ENCODE measurements at regions not wholly inside any gene's neighbourhood (a gene's known extent, or its start where the extent isn't known, plus 50 kb on each side); places are given as distances from the start of the nearest gene placed in this dataset.

DNA sequence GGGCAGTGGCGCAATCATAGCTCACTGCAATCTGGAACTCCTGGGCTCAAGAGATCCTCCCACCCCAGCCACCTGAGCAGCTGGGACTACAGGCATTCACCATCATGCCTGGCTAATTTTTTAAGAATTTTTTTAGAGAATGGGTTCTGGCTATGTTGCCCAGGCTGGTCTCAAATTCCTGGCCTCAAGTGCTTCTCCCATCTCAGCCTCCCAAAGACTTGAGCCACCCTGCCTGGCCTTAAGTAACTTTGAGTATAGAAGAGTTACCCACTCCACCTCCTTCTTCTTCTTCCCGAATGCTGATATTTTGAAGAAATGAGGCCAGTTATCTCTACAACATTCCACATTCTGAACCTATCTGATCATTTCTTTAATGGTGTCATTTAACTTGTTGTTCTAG lies 72.4 kb upstream of the WWC2 start:
- in situ Hi-C loops (cut with HindIII; ENCODE audit: low sequenced_read_pairs): no loop called here
- TF ChIP-seq, protein P1, sequence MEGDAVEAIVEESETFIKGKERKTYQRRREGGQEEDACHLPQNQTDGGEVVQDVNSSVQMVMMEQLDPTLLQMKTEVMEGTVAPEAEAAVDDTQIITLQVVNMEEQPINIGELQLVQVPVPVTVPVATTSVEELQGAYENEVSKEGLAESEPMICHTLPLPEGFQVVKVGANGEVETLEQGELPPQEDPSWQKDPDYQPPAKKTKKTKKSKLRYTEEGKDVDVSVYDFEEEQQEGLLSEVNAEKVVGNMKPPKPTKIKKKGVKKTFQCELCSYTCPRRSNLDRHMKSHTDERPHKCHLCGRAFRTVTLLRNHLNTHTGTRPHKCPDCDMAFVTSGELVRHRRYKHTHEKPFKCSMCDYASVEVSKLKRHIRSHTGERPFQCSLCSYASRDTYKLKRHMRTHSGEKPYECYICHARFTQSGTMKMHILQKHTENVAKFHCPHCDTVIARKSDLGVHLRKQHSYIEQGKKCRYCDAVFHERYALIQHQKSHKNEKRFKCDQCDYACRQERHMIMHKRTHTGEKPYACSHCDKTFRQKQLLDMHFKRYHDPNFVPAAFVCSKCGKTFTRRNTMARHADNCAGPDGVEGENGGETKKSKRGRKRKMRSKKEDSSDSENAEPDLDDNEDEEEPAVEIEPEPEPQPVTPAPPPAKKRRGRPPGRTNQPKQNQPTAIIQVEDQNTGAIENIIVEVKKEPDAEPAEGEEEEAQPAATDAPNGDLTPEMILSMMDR (IDR thresholded peaks at IDR 0.05; ENCODE audit: low read depth, low read length, missing control alignments): no peak
- DNase-seq (ENCODE audit: low read depth): no peak
- H3K4me3 ChIP-seq (ENCODE audit: low read depth, low read length): no peak overlapping the region

DNA sequence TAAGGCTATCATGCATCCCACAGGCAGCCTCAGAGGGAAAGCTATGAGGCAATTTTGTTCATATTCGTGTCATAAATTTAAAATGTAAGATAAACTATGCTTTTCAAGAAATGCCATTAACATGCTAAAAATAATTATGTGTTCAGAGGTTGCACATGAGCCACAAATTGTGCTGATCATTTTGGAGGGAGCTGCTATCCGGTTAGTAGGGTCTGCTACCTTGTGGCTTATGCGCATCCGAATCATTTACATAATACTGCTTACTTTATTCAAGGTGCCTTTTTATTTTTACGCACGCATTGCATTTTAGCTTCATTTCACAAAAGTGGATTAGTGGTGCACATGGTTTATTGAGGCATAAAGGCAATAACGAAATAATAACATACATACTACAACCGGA lies 76.4 kb upstream of the WWC2 start:
- no peak for DNase-seq (ENCODE audit: low read depth)
- TF ChIP-seq, protein P1 (IDR thresholded peaks at IDR 0.05; ENCODE audit: low read depth, low read length, missing control alignments): no peak
- in situ Hi-C loops (cut with HindIII; ENCODE audit: low sequenced_read_pairs): no loop called here
- no peak overlapping the region for H3K4me3 ChIP-seq (ENCODE audit: low read depth, low read length)

GRCh38 chr4:183017962-183018361 lies 81.1 kb upstream of the WWC2 start:
- DNase-seq (ENCODE audit: low read depth): no peak
- TF ChIP-seq, protein P1 (IDR thresholded peaks at IDR 0.05; ENCODE audit: low read depth, low read length, missing control alignments): no peak
- in situ Hi-C loops (cut with HindIII; ENCODE audit: low sequenced_read_pairs): no loop called here
- no peak overlapping the region for H3K4me3 ChIP-seq (ENCODE audit: low read depth, low read length)

GRCh38 chr4:183014361-183015084 lies 84.5 kb upstream of the WWC2 start:
- in situ Hi-C loops (cut with HindIII; ENCODE audit: low sequenced_read_pairs): no loop called here
- no peak overlapping the region for H3K4me3 ChIP-seq (ENCODE audit: low read depth, low read length)
- no peak for DNase-seq (ENCODE audit: low read depth)
- TF ChIP-seq, protein P1 (IDR thresholded peaks at IDR 0.05; ENCODE audit: low read depth, low read length, missing control alignments): no peak

- no peak for DNase-seq (ENCODE audit: low read depth)
- in situ Hi-C loops (cut with HindIII; ENCODE audit: low sequenced_read_pairs): no loop called here
- no peak overlapping the region for H3K4me3 ChIP-seq (ENCODE audit: low read depth, low read length)
- TF ChIP-seq, protein P1 (IDR thresholded peaks at IDR 0.05; ENCODE audit: low read depth, low read length, missing control alignments): no peak
Measured at GRCh38 chr4:183013730-183014002, 85.4 kb upstream of the WWC2 start.

DNA sequence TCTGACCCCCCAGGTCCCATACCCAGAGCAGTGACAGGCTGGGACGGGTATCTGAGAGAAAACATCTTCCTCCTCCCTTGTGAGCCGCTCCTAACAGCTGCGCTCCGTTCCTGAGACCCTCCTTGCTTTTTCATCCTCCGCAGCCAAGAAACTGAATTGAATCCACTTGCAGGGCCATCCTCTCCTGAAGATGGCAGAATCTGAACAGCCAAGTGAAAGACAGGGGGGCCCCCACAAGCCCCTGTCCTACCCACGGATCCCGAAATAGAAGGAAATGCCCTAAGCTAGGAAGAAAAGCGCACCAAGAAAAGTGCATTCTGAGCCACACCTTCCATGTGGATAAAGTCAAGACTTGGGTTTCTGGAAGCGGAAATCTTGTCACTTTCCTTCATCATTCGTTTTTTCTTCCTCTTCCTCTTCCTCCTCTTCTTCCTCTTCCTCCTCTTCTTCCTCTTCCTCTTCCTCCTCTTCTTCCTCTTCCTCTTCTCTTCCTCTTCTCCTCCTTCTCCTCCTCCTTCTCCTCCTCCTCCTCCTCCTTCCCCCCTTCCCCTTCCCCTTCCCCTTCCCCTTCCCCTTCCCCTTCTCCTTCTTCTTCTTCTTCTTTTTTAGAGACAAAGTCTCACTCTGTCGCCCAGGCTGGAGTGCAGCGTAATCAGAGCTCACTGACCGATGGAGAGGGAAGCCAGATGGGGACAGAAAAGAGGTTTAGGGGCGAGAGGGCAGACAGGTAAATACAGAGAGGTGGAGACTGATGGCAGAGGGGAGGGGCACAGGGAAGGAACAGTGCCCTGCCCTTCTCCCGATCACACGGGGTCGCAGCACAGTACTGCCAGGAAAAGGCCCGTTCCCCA lies 86.0 kb upstream of the WWC2 start:
- no peak overlapping the region for H3K4me3 ChIP-seq (ENCODE audit: low read depth, low read length)
- in situ Hi-C loops (cut with HindIII; ENCODE audit: low sequenced_read_pairs): no loop called here
- TF ChIP-seq, protein P1 (IDR thresholded peaks at IDR 0.05; ENCODE audit: low read depth, low read length, missing control alignments): no peak
- no peak for DNase-seq (ENCODE audit: low read depth)

All from astrocyte of the cerebellum (primary cell).